SK-N-SH (cell line): ENCODE measurements at regions not wholly inside any gene's neighbourhood (a gene's known extent, or its start where the extent isn't known, plus 50 kb on each side); places are given as distances from the start of the nearest gene placed in this dataset.

ENCODE experiments used
- CTCF ChIA-PET: fragments of 300-600, 350-600 bp; formaldehyde crosslinking; extraction: SDS; loops from one replicate; lab custom pipeline; 2021; lab: Yijun Ruan, JAX
- POLR2A ChIA-PET: fragments of 350-600 bp; sonication (Branson Sonifier 250); formaldehyde crosslinking; extraction: SDS; loops from one replicate; lab custom pipeline; 2020; ENCODE audit warnings: antibody characterized with exemption, inconsistent platforms; lab: Yijun Ruan, JAX
- DNase-seq: peaks from one replicate; pipeline ENCODE4 v3.0.0; 2012
- H2AFZ ChIP-seq: fragments of 200-600 bp; sonication (generic); 2 replicates; pipeline ENCODE4 v1.8.1; 2016; ENCODE audit warnings: antibody characterized with exemption, mild to moderate bottlenecking, low read depth
- H3F3A ChIP-seq: fragments of 200-600 bp; sonication (generic); replicated peaks from 2 replicates; pipeline ENCODE3; 2016; ENCODE audit warnings: antibody characterized with exemption, mild to moderate bottlenecking; ENCODE audit not compliant: insufficient read depth
- H3K27ac ChIP-seq, 2 experiments: fragments of 200-500 bp in 1 of 2; fragments of 200-600 bp in 1 of 2; sonication (Bioruptor generic) in 1 of 2; sonication (generic), shearing (Covaris generic) in 1 of 2; 2 replicates each; pipeline versions ENCODE4 v1.5.1 to v1.6.1; 2014 to 2016; ENCODE audit warnings: low read depth in 2 of 2, inconsistent platforms in 1 of 2, low read length in 1 of 2, mild to moderate bottlenecking in 1 of 2, mixed read lengths in 1 of 2
- H3K27me3 ChIP-seq: fragments of 200-600 bp; sonication (generic), shearing (Covaris generic); 2 replicates; pipeline ENCODE4 v1.6.1; 2016; ENCODE audit warnings: mixed run types; ENCODE audit not compliant: insufficient read depth
- H3K36me3 ChIP-seq, 2 experiments: fragments of 200-500 bp in 1 of 2; fragments of 200-600 bp in 1 of 2; sonication (Bioruptor generic) in 1 of 2; sonication (generic) in 1 of 2; replicated peaks in 1 of 2; 2 replicates each; pipeline versions ENCODE3 to v1.5.1; 2014 to 2016; ENCODE audit warnings: low read length in 1 of 2, mild to moderate bottlenecking in 1 of 2; ENCODE audit not compliant: insufficient read depth in 2 of 2, control insufficient read depth in 1 of 2
- H3K4me1 ChIP-seq, 2 experiments: fragments of 200-500 bp in 1 of 2; fragments of 200-600 bp in 1 of 2; sonication (Bioruptor generic) in 1 of 2; sonication (generic), shearing (Covaris generic) in 1 of 2; 2 replicates each; pipeline versions ENCODE4 v1.5.1 to v1.6.1; 2014 to 2016; ENCODE audit warnings: low read depth in 1 of 2, low read length in 1 of 2, mixed run types in 1 of 2; ENCODE audit not compliant: insufficient read depth in 2 of 2, control insufficient read depth in 1 of 2
- H3K4me2 ChIP-seq: fragments of 200-600 bp; sonication (generic), shearing (Covaris generic); 2 replicates; pipeline ENCODE4 v1.6.1; 2017; ENCODE audit warnings: mixed run types
- H3K4me3 ChIP-seq, 2 experiments: fragments of 200-500 bp in 1 of 2; fragments of 200-600 bp in 1 of 2; sonication (Bioruptor generic) in 1 of 2; sonication (generic), shearing (Covaris generic) in 1 of 2; 2 replicates each; pipeline versions ENCODE4 v1.5.1 to v1.8.1; 2014 to 2016; ENCODE audit warnings: low read depth in 2 of 2, inconsistent platforms in 1 of 2, low read length in 1 of 2, mild to moderate bottlenecking in 1 of 2, mixed read lengths in 1 of 2, moderate library complexity in 1 of 2
- H3K79me2 ChIP-seq: fragments of 200-600 bp; sonication (generic); 2 replicates; pipeline ENCODE4 v1.8.1; 2017; ENCODE audit warnings: mild to moderate bottlenecking; ENCODE audit not compliant: insufficient read depth
- H3K9ac ChIP-seq: fragments of 200-600 bp; sonication (generic); 2 replicates; pipeline ENCODE4 v1.6.1; 2017; ENCODE audit warnings: mixed run types
- H3K9me2 ChIP-seq: fragments of 200-600 bp; sonication (generic); 2 replicates; pipeline ENCODE4 v1.6.1; 2017; ENCODE audit warnings: mixed run types
- H3K9me3 ChIP-seq: fragments of 200-600 bp; sonication (generic); 2 replicates; pipeline ENCODE4 v1.6.1; 2017; ENCODE audit warnings: mixed run types, mild to moderate bottlenecking, moderate library complexity
- H4K20me1 ChIP-seq: fragments of 200-600 bp; sonication (generic); 2 replicates; pipeline ENCODE4 v1.6.1; 2017; ENCODE audit warnings: mild to moderate bottlenecking, mixed run types; ENCODE audit not compliant: insufficient read depth
- CHD2 ChIP-seq: fragments of 150-350 bp; IDR thresholded peaks from 2 replicates; pipeline ENCODE4 v1.6.1; 2018; ENCODE audit warnings: low read length; ENCODE audit not compliant: partially characterized antibody
- ELF1 ChIP-seq: IDR thresholded peaks from 2 replicates; pipeline ENCODE4 v1.4.0; 2012
- EP300 ChIP-seq, 2 experiments: IDR thresholded peaks; 2 replicates each; pipeline versions ENCODE4 v1.4.0 to v1.6.1; 2012; ENCODE audit warnings: borderline replicate concordance in 1 of 2, low read depth in 1 of 2, low read length in 1 of 2
- EZH2phosphoT487 ChIP-seq: fragments of 200-600 bp; sonication (generic); IDR thresholded peaks from 2 replicates; pipeline ENCODE4 v1.6.1; 2017; ENCODE audit warnings: low read depth, mixed run types, mild to moderate bottlenecking, antibody characterized with exemption, moderate library complexity, borderline replicate concordance
- FOSL2 ChIP-seq: IDR thresholded peaks from 2 replicates; pipeline ENCODE4 v1.4.0; 2012; ENCODE audit warnings: low read depth, mild to moderate bottlenecking, moderate library complexity, borderline replicate concordance
- FOXJ3 ChIP-seq: sonication (generic); formaldehyde crosslinking; IDR thresholded peaks from 2 replicates; pipeline ENCODE4 v1.5.1; 2020; ENCODE audit warnings: mild to moderate bottlenecking, missing genetic modification reagents
- GABPA ChIP-seq: IDR thresholded peaks from 2 replicates; pipeline ENCODE4 v1.4.0; 2012; ENCODE audit warnings: low read depth, mild to moderate bottlenecking
- GATA2 ChIP-seq: sonication (generic); formaldehyde crosslinking; IDR thresholded peaks from 2 replicates; pipeline ENCODE4 v1.5.0; 2020; ENCODE audit warnings: mild to moderate bottlenecking, missing genetic modification reagents
- JUND ChIP-seq: IDR thresholded peaks from 2 replicates; pipeline ENCODE4 v1.4.0; 2012
- MXI1 ChIP-seq: IDR thresholded peaks from 2 replicates; pipeline ENCODE4 v1.6.1; 2012; ENCODE audit warnings: mild to moderate bottlenecking, low read depth, low read length, improper control_type of control experiment
- NFIC ChIP-seq: IDR thresholded peaks from 2 replicates; pipeline ENCODE4 v1.4.0; 2012; ENCODE audit warnings: borderline replicate concordance
- RAD21 ChIP-seq: IDR thresholded peaks from 2 replicates; pipeline ENCODE4 v1.6.1; 2012; ENCODE audit warnings: mild to moderate bottlenecking, low read length
- RCOR1 ChIP-seq: fragments of 150-350 bp; IDR thresholded peaks from 2 replicates; pipeline ENCODE4 v1.6.1; 2017; ENCODE audit warnings: antibody characterized with exemption, low read length
- RXRA ChIP-seq: IDR thresholded peaks from 2 replicates; pipeline ENCODE4 v1.4.0; 2012; ENCODE audit warnings: low read depth, mild to moderate bottlenecking, borderline replicate concordance
- SIN3A ChIP-seq: IDR thresholded peaks from 2 replicates; pipeline ENCODE4 v1.6.1; 2012; ENCODE audit warnings: low read depth, mild to moderate bottlenecking, low read length, moderate library complexity, borderline replicate concordance
- SMC3 ChIP-seq: IDR thresholded peaks from 2 replicates; pipeline ENCODE4 v1.6.1; 2012; ENCODE audit warnings: low read depth, low read length, improper control_type of control experiment
- TEAD4 ChIP-seq: IDR thresholded peaks from 2 replicates; pipeline ENCODE4 v1.4.0; 2012; ENCODE audit warnings: mild to moderate bottlenecking, borderline replicate concordance; ENCODE audit not compliant: insufficient read depth
- whole genome bisulfite sequencing: methylation state at CpG from one replicate; pipeline ENCODE4 v1.1.6; 2017; ENCODE audit warnings: low lambda C conversion rate; 5-methylcytosine and 5-hydroxymethylcytosine counted together
- TF ChIP-seq, protein P1 (sequence below): fragments of 150-350 bp; IDR thresholded peaks from 2 replicates; pipeline ENCODE4 v1.6.1; 2016; ENCODE audit warnings: mild to moderate bottlenecking, low read depth, low read length
- TF ChIP-seq, protein P2 (sequence below): IDR thresholded peaks from 2 replicates; pipeline ENCODE4 v1.4.0; 2012; ENCODE audit warnings: low read depth
- TF ChIP-seq, protein P3 (sequence below): IDR thresholded peaks from 2 replicates; pipeline ENCODE4 v1.6.1; 2012; ENCODE audit warnings: mild to moderate bottlenecking, low read depth, low read length, moderate library complexity
- TF ChIP-seq, protein P4 (sequence below): IDR thresholded peaks from 2 replicates; pipeline ENCODE4; 2012

DNA sequence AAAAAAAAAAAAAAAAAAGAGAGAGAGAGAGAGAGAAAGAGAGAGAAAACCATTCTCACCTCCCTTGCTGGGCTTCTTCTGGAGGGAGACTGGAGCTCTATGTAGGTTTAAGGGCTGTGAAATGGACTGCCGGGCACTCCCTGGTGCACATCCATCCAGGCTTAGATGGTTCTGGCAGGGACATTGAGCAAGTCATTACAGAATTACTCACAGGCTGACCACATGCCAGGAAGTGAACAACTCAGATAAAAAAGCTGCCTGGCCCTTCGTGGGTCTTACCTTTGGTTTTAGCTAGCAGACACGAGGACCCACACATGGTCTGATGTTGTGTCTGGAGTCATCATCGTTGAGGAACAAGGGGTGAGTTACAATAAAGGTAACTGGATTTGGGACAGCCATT lies 847.4 kb upstream of the EEF2KMT start (continued):
- no peak for TF ChIP-seq TEAD4
- no peak for TF ChIP-seq GABPA
- TF ChIP-seq CHD2: no peak
- no peak for TF ChIP-seq RXRA
- TF ChIP-seq, protein P1, sequence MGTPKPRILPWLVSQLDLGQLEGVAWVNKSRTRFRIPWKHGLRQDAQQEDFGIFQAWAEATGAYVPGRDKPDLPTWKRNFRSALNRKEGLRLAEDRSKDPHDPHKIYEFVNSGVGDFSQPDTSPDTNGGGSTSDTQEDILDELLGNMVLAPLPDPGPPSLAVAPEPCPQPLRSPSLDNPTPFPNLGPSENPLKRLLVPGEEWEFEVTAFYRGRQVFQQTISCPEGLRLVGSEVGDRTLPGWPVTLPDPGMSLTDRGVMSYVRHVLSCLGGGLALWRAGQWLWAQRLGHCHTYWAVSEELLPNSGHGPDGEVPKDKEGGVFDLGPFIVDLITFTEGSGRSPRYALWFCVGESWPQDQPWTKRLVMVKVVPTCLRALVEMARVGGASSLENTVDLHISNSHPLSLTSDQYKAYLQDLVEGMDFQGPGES: no peak
- TF ChIP-seq FOSL2: no peak
- no peak for TF ChIP-seq SMC3
- TF ChIP-seq EZH2phosphoT487: no peak
- no peak for TF ChIP-seq GATA2 (CRISPR knock-in tag)
- no peak for TF ChIP-seq EP300 (IDR thresholded peaks at IDR 0.05; ENCODE audit: borderline replicate concordance in 1 of 2, low read depth in 1 of 2, low read length in 1 of 2)
- no peak for TF ChIP-seq RCOR1
- TF ChIP-seq ELF1: no peak
- TF ChIP-seq NFIC: no peak

DNA sequence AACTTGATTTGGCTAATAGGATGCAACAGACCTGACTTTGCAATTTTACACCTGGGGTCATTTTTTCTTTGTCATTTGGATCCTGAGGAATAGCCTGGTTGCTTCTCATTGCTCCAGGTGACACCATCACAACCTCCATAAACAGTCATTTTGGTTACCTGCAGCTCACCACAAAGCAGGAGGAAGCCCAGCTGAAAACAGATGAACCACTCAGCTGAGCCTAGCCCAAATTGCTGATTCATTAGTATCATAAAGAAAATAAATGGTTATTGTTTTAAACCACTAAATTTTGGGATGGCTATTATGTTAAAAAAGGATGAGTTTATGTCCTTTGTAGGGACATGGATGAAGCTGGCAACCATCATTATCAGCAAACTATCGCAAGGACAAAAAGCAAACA lies 841.0 kb upstream of the EEF2KMT start:
- WGBS: 28% methylated on average over 1 of the region's 1 CpG
- Histone ChIP-seq H3K4me3 (no peak overlapping the region), H3K27ac (no peak overlapping the region)

DNA sequence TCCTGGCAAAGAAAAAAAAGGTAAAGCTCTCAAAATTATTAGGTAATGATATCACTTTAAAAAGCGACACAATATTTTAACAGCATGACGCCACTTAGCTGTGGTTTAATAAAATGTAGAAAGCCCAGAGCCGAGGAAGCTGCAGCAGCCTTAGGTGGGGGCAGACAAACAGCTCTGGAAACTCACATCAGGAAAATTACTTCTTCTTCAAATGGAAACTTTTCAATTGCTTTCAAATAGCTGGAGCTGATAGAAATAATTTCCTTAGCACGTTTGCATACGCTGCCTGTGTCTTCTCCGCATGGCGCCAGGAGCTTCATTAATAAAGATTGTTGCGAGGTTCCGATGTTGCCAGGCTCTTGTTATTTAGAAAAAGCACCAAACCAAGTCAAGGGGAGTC lies 835.3 kb upstream of the EEF2KMT start:
- H3K9me3 ChIP-seq: no peaks in the 10 kb centered on the region
- H3K9me2 ChIP-seq: no peaks in the 10 kb centered on the region
- no peaks in the 10 kb centered on the region for H3F3A ChIP-seq
- H3K79me2 ChIP-seq: no peaks in the 10 kb centered on the region
- no peak overlapping the region for H2AFZ ChIP-seq
- no peaks in the 10 kb centered on the region for H4K20me1 ChIP-seq
- H3K4me2 ChIP-seq: no peak overlapping the region
- POLR2A ChIA-PET: no interaction called here
- H3K9ac ChIP-seq: no peak overlapping the region
- H3K4me1 ChIP-seq: peaks cover 0 to 11% of the 10 kb centered on the region in 2 experiments; a peak in 2 of 4 replicates
- no peak for DNase-seq
- 48% methylated on average over 9 of the region's 9 CpGs for WGBS
- H3K4me3 ChIP-seq: no peak overlapping the region
- CTCF ChIA-PET: interaction anchor here (0.7 kb wide), 1 partner anchor 39 kb away, joined by 3 read pairs; no protein-coding TSS in a partner anchor
- no peaks in the 10 kb centered on the region for H3K36me3 ChIP-seq
- no peak overlapping the region for H3K27ac ChIP-seq
- no peaks in the 10 kb centered on the region for H3K27me3 ChIP-seq
- TF ChIP-seq, protein P2, sequence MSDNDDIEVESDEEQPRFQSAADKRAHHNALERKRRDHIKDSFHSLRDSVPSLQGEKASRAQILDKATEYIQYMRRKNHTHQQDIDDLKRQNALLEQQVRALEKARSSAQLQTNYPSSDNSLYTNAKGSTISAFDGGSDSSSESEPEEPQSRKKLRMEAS: no peak
- TF ChIP-seq, protein P3, sequence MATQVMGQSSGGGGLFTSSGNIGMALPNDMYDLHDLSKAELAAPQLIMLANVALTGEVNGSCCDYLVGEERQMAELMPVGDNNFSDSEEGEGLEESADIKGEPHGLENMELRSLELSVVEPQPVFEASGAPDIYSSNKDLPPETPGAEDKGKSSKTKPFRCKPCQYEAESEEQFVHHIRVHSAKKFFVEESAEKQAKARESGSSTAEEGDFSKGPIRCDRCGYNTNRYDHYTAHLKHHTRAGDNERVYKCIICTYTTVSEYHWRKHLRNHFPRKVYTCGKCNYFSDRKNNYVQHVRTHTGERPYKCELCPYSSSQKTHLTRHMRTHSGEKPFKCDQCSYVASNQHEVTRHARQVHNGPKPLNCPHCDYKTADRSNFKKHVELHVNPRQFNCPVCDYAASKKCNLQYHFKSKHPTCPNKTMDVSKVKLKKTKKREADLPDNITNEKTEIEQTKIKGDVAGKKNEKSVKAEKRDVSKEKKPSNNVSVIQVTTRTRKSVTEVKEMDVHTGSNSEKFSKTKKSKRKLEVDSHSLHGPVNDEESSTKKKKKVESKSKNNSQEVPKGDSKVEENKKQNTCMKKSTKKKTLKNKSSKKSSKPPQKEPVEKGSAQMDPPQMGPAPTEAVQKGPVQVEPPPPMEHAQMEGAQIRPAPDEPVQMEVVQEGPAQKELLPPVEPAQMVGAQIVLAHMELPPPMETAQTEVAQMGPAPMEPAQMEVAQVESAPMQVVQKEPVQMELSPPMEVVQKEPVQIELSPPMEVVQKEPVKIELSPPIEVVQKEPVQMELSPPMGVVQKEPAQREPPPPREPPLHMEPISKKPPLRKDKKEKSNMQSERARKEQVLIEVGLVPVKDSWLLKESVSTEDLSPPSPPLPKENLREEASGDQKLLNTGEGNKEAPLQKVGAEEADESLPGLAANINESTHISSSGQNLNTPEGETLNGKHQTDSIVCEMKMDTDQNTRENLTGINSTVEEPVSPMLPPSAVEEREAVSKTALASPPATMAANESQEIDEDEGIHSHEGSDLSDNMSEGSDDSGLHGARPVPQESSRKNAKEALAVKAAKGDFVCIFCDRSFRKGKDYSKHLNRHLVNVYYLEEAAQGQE: no peak
- TF ChIP-seq, protein P4, sequence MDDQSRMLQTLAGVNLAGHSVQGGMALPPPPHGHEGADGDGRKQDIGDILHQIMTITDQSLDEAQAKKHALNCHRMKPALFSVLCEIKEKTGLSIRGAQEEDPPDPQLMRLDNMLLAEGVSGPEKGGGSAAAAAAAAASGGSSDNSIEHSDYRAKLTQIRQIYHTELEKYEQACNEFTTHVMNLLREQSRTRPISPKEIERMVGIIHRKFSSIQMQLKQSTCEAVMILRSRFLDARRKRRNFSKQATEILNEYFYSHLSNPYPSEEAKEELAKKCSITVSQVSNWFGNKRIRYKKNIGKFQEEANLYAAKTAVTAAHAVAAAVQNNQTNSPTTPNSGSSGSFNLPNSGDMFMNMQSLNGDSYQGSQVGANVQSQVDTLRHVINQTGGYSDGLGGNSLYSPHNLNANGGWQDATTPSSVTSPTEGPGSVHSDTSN: no peak
- TF ChIP-seq EP300 (IDR thresholded peaks at IDR 0.05; ENCODE audit: borderline replicate concordance in 1 of 2, low read depth in 1 of 2, low read length in 1 of 2): no peak
- no peak for TF ChIP-seq MXI1
- no peak for TF ChIP-seq EZH2phosphoT487
- TF ChIP-seq RAD21: no peak
- no peak for TF ChIP-seq RXRA
- no peak for TF ChIP-seq JUND
- TF ChIP-seq FOXJ3 (CRISPR knock-in tag): no peak
- no peak for TF ChIP-seq SIN3A

More for the DNA sequence above, 841.0 kb upstream of the EEF2KMT start:
- H3K4me2 ChIP-seq: no peak overlapping the region
- ChIA-PET POLR2A (no interaction called here), CTCF (no interaction called here)
- H3K36me3 ChIP-seq: no peaks in the 10 kb centered on the region
- no peaks in the 10 kb centered on the region for H4K20me1 ChIP-seq
- DNase-seq: no peak
- H3F3A ChIP-seq: no peaks in the 10 kb centered on the region
- no peaks in the 10 kb centered on the region for H3K4me1 ChIP-seq
- no peak overlapping the region for H2AFZ ChIP-seq
- H3K9me2 ChIP-seq: no peaks in the 10 kb centered on the region
- H3K79me2 ChIP-seq: no peaks in the 10 kb centered on the region
- TF ChIP-seq RXRA (no peak), NFIC (no peak), GATA2 (CRISPR knock-in tag) (no peak)
- H3K27me3 ChIP-seq: no peaks in the 10 kb centered on the region
- no peaks in the 10 kb centered on the region for H3K9me3 ChIP-seq
- H3K9ac ChIP-seq: no peak overlapping the region
